GM12891 (cell line): ENCODE measurements at regions not wholly inside any gene's neighbourhood (a gene's known extent, or its start where the extent isn't known, plus 50 kb on each side); places are given as distances from the start of the nearest gene placed in this dataset.

ENCODE experiments used
- POLR2A ChIP-seq: IDR thresholded peaks from 2 replicates; pipeline ENCODE4 v1.6.1; 2011; ENCODE audit warnings: low read depth, low read length, control low read depth
- POLR2AphosphoS5 ChIP-seq: IDR thresholded peaks from 2 replicates; pipeline ENCODE4 v1.6.1; 2011; ENCODE audit warnings: low read depth, low read length, control low read depth

DNA sequence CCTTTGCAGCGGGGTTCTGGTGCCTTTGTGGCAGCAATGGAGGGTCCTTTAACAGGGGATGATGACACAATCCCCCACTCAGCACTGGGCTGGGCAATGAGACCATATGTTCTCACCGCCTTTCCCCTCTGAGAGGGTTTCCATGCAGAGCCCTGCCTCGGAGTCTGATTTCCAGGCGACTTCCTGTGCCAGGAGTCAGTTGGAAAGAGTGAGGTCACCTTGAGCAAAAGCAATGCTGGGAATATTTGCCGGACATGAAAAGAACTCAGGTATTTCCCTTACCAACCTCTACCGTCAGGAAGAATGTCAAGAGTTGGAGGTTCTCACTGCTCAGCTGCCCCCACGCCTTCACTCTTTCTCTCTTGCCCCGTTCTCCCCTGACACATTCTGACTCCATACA lies 284.2 kb upstream of the IRX1 start:
- no peak for TF ChIP-seq POLR2A
- TF ChIP-seq POLR2AphosphoS5 = no peak
